Activated CD4-positive, alpha-beta T cell treated with anti-CD3 and anti-CD28 coated beads, Interleukin-2, Interleukin-6, amounts not matched to agents 100 ng/mL and 50 ng/mL, durations not matched to agents 16 hours and 8 hours (primary cell): ENCODE measurements at regions not wholly inside any gene's neighbourhood (a gene's known extent, or its start where the extent isn't known, plus 50 kb on each side); places are given as distances from the start of the nearest gene placed in this dataset.
"Not testable (repeated sequence)": the region's sequence is repeated elsewhere in the genome, so short reads cannot be mapped to it uniquely, and the experiment has no call there.

Source experiments
- DNase-seq: peaks from one replicate; pipeline ENCODE4 v3.0.0-alpha.2; 2020

DNA sequence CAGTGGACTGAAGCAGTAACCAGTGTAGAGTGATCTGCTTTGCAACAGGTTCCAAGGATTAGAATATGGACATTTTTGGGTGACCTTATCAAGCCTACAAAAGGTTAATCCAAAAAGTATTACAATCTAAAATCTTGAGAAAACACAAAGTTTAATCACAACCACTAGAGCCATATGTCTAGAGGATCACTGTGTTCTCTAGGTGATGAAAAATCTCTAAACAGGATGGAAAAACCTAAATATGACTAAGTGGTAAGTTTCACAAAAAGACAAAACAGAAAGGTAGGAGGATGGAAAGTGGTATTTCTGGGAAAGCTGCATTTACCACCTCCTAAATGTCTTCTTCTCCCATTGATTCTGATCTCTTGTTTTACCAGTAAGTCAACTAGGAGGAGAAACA lies 411.1 kb upstream of the CXADR start:
- DNase-seq = no peak

DNA sequence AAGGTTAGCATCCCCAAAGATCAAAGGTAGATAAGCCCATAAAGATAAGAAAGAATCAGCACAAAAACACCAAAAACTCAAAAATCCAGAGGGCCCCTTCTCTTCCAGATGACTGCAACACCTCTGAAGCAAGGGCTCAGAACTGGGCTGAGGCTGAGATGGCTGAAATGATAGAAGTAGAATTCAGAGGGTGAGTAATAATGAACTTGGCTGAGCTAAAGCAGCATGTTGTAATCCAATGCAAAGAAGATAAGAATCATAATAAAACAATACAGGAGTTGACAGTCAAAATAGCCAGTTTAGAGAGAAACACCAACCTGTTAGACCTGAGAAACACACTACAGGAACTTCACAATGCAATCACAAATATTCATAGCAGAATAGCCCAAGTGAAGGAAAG lies 406.9 kb upstream of the CXADR start:
- DNase-seq = no peak

DNA sequence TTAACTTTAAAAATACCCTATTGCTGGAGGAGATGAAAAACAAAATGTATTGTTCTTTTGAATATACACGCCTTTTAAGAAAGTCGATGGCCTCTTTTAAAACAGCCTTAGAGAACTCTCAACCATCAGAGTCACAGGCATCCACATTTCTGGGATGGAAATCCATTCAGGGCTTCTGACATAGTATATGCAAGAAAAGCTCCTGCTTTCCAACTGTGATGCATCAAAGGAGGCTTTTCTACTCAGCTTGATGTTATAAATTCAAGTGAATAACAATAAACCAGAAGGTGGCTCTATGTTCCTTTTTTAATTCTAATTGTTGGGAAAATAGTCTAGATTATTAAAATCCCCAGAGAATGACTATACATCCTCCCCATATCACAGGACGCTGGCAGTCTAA lies 398.8 kb upstream of the CXADR start:
- DNase-seq = no peak

DNA sequence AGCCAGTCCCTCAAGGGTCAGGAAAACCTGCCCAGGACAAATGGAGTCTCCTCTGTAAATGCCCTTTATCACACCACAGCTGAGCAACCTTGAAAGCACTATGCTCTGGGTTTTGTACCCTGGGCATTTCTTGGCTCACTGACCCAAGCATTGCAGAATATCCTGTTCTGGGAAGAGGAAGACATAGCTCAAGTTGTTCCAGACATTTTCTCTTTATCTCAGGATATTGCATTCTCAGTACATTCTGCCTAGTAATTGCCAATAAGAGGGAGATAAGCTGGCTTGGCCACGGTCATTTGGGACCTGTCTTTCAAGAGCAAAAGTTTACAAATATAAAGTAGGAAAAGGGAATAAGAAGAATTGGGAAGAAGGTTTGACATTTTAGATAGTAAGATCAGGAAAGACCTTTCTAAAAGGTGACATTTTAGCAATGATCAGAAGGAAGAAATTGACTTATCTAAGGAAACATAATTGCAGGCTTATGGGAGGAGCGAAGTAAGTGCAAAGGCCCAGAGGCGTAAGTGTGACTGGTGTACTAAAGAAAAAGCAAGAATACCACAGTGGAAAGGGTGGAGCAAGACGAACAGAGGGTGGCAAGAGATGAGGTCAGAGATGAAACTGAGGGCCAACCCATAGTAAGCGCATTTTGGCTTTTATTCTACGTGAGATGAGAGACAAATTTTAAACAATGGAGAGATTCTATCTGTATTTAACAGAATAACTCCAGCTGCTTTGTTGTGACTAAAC lies 394.0 kb upstream of the CXADR start:
- no peak for DNase-seq

DNA sequence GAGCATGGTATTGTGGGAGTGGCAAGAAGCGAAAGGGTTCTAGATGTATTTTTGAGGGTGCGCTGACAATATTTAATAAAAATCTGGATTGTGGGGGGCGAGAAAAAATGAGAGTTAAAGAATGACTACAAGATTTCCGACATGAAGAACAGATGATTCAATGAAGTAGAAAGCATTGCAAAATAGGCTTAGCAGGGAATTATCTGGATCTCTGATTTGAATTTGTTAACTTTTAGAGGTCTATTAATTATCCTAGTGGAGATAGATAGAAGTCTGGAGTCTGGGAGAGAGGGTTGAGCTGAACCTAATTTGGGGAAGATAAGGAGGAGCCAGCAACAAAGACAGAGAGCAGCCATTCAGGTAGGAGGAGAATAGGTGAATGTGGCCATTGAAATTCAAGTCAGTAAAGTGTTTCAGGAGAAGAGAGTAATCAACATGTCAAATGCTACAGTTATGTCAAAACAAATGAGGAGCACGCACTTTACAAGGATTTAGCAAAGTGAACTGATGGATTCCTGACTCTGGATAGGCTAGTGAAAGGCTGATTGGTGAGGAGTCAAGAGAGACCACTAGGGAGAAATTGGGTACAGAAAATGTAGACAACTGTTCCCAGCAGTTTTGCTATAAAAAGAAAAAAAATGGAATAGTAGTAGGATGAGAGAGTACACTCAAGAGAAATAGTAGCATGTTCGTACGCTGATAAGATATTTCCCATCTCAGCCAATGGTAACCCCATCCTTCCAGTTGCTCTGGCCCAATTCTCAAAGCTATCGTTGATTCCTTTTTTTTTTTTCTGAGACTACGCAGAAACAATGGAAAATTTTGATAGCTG lies 393.2 kb upstream of the CXADR start:
- DNase-seq = no peak

DNA sequence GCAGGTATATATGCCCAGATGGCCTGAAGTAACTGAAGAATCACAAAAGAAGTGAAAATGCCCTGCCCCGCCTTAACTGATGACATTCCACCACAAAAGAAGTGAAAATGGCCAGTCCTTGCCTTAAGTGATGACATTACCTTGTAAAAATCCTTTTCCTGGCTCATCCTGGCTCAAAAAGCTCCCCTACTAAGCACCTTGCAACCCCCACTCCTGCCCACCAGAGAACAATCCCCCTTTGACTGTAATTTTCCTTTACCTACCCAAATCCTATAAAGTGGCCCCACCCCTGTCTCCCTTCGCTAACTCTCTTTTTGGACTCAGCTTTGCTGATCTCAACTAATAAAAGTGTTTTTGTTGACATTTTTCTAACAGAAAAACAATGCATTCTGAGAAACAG lies 385.4 kb upstream of the CXADR start:
- DNase-seq = not testable (repeated sequence)

DNA sequence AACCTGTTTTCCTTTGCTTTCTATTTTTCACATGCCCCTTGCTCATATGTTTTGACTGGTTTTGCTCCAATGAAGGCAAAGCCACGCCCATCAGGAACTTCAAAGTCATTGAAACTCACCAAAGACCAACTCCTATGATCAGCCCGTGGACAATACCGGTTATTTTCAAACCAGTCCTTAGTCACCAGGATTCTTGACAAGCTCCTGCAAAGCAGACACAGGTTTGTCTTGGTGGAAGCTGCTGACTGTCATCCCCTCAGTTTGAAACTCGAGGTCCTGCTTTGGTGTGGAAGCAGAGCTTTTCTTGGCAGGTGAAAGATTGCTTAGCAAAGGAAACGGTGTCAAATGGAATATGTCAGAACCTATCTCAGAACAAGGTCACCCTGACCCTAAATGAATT lies 384.7 kb upstream of the CXADR start:
- no peak for DNase-seq

DNA sequence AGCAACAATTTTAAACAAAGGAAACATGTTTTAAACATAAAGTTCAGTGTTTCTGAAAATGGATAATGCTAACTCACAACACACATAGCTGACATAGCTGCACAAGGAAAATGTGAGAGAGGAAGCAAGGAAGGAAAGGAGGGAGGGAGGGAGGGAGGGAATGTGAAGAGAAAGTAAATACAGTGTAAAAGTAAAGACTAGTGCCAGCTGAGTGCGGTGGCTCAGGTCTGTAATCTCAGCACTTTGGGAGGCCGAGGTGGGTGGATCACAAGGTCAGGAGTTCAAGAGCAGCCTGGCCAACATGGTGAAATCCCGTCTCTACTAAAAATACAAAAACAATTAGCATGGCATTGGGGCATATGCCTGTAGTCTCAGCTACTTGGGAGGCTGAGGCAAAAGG lies 373.7 kb upstream of the CXADR start:
- not testable (repeated sequence) for DNase-seq

DNA sequence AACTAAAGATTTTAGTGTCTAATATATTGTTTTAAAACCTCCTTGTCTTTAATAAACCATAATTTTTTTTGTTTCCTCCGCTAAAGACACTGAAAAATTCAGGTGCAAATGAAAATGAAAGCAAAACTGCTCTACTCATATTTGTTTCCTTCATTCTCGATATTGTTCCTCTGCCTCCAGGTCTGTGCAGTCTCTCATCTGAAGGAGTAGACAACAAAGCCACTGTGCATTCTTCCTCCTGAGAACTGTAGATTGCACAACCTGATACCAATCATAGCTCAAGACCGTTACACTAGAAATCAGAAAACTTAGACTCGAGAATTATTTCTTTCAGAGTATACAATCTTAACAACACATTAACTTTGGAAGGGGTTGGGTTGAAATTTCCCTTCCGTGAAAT lies 373.1 kb upstream of the CXADR start:
- DNase-seq = peak; percentile 29

DNA sequence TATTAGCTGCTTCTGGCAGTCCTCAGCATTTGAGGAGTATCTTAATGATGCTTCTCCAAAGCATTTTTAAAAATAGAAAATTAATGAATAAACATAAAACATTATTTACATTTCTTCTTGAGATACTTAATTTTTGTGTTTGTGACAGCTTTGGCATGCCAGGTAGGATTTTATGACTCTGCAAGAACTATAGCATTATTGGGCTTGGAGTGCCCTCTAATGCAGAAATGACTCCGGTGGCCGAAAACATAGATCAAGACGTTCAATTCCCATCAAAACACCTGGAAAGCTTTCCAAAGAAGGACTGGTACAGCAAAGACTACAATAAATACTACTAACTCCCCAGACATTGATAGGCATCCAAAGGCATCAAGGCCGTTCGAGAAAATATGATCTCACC lies 366.4 kb upstream of the CXADR start:
- DNase-seq = no peak

DNA sequence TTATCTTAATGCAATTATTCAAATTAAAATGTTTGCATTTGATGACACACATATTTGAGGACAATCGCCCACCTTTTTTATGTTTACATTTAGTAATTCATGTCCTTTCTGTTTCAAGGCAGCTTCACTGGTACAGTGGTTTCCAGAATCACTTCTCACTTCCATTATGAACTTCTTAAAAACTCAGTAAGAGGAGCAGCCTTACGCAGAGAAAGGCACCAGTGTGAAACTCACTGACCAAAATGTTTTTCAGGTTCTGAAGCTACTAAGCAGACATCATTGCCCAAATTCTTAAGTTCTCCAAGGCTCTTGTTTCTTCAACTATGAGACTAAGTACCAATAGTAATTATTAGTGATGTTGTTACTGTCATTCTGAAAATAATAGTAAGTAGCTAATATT lies 353.1 kb upstream of the CXADR start:
- no peak for DNase-seq

DNA sequence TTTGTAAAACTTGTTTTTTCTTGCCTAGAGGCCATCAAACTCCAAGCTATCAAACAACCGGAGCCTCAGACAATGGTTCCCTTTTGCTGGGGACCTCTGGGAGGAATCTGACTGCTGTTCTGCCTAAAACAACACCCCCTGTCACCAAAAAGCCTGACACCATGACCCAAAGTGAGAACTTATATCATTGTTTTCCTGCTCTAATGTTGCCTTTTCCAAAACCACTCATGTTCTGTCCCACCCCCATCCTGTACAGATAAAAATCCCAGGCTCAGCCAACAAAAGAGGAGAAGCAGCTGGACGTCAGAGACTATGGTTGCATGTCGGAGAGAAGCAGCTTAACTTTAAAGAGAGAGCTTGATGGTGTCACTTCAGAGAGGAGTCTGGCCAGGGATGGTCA lies 327.2 kb upstream of the CXADR start:
- no peak for DNase-seq

DNA sequence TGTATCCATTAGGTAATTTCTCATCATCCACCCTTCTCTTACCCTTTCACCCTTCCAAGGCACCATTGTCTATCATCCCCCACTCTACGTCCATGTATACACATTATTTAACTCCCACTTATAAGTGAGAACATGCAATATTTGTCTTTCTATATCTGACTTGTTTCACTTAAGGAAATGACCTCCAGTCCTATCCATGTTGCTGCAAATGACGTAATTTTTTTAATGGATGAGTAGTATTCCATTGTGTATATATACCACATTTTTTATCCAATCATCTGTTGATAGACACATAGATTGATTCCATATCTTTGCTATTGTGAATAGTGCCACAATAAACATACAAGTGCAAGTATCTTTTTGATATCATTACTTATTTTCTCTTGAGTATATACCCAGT lies 322.9 kb upstream of the CXADR start:
- no peak for DNase-seq

DNA sequence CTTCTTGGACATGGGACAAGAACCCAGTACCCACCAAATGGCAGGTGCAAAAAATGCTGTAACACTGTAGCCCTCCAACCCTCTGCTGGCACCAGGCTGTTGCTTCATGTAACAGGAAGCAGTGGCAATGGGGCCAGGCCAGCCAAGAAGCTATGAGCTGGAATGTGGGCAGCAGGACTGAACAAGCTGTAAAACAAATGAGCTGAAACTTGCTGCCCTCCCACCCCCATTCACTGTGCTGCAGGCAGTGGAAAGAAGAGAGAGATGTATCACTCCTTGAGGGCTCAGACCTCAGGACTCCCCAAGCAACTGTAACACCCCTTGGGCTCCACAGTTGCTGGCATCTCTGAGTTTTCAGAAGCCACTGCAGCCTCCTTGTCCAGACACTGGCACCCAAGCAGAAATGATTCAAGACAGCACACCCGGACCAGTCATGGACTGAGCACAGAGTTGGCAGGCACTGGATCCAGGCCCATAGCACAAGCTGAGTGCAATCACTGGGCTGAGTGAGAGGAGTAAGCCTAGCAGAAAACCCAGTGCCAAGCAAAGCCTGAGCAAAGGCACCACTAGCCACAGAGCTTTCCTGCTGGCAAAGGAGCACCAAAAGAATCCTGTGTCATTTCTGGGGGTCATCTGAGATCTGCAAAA lies 321.4 kb upstream of the CXADR start:
- DNase-seq = no peak

DNA sequence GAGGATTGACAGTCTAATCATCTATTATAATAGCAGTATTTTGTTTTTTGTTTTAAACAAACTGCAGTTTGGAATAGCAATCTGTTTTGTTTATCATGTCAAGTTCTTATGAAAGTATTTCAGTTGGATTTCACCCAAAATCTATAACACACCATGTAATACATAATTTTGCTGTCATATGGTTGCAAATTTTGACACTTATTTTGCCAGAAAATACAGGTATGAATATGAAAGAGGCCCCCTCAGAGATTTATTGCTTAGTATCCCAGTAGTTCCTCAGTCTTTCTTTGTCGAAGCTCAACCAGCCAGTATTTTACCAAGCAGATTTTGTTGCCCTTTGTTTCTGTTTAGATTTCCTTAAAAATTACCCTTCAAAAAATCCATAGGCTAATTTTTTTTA lies 317.5 kb upstream of the CXADR start:
- no peak for DNase-seq

DNA sequence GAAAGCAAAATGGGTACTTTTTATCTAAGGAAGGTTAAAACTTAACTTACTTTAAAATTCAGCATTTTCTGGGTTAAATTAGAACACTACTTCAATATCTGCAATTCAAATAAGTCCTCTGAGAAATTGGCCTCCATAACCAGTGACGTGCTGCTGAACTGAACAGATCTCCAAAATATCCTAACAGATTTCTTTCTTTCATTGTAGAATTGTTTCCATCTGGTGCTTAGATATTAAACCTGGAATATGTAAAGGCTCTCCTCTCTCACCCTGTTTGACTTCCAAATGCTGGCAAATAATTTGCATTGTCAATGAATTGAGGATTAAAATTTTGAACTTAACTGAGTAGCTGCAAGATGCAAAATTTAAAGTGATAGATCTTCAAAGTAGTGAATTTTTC lies 316.9 kb upstream of the CXADR start:
- DNase-seq = no peak

DNA sequence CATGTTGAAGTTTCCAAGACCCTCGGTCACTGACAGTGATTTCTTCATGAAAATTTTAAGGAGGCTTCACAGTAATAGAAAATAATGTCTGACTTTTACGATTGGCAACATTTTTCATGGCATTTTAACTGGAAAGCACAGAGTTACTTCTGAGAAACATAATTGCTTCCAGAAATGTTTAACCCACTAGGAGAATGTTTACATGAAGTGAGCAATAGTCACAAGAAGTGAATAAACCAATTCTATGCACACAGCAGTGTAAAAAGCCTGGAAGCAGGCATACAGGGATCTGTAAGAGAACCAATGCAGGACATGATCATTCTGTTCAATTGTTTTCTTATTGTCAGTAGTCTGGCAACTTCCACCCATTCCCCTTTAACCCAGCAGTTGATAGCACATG lies 316.2 kb upstream of the CXADR start:
- DNase-seq = no peak

DNA sequence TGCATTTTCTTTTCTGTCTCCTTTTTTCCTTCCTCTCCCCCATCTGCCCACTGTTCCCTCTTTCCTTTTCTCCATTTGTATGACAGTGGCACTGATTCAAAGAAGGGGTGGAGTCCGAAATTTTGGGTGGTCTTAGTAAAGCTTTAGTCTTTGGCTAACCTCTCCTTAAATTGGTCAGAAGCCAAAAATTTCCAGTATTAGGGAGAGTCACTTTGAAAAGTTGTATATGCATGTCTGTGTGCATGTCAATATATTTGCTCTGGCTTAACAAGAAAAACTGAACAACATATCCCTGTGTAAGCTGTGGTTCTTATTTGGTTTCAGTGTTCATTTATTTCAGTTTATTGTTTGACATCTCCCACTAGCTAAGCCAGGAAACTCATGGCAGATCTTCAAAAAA lies 314.8 kb upstream of the CXADR start:
- no peak for DNase-seq

DNA sequence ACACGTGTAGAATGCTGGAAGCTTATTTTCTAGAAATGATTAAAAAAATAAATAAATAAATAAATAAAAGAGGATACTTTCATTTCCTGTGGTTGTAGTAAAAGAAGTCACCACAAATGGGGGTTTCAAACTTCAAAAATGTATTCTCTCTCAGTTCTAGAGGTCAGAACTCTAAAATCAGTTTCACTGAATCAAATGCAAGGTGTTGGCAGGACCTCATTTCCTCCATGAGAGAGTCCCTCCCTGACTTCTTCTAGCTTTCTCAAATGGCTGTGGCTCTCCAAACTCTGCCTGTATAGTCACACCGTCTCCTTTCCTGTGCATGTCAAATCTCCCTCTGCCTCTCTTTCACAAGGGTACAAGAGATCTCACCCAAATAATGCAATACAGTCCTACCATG lies 312.6 kb upstream of the CXADR start:
- DNase-seq = no peak

DNA sequence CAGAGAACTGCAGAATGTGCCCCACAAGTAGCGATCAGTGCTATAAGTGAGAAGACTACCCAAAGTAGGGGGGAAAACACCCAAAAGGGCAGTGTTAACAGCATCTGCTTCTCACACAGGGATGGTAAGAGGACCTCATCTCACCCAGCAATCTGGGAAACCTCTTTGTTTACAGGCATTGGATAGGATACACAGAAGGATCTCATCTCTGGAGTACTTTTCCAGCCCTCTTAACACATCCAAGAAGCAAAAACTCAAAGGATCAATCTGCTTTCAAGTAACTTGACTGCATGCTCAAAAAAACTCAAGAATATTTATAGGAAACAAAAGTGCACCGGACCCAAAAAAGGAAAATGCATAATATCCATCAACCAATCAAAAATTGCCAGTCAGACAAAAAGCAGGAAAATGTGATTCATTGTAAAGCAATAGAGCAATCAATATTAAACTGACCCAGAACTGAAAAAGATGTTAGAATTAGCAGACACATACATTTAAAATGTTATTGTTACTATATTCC lies 311.0 kb upstream of the CXADR start:
- no peak for DNase-seq

DNA sequence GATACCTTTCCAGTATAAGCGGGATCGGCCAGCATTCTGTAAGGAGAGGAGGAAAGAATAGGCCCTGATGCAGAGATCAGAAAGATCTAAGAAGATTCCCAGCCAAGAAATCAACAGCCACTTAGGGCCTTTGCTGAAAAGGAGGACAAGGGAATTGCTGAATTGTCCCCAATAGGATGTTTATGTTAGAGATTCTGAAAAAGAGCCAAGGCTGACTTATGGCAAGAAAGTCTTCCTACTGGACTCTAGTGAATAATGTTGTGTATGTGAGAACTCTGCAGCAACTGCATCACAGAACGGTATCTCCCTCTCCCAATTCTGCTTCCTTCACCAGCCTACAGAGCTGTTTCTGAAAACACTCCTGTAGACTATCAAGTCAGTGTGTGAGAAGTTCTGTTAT lies 298.0 kb upstream of the CXADR start:
- DNase-seq = no peak

DNA sequence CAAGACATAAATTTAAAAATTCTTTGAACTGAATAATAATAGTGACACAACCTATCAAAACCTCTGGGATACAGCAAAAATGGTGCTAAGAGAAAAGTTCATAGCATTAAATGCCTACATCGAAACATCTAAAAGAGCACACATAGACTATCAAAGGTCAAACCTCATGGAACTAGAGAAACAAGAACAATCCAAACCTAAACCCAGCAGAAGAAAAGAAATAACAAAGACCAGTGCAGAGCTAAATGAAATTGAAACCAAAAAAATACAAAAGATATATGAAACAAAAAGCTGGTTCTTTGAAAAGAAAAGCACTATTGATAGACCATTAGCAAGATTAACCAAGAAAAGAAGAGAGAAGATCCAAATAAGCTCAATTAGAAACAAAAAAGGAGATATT lies 293.8 kb upstream of the CXADR start:
- DNase-seq = not testable (repeated sequence)

DNA sequence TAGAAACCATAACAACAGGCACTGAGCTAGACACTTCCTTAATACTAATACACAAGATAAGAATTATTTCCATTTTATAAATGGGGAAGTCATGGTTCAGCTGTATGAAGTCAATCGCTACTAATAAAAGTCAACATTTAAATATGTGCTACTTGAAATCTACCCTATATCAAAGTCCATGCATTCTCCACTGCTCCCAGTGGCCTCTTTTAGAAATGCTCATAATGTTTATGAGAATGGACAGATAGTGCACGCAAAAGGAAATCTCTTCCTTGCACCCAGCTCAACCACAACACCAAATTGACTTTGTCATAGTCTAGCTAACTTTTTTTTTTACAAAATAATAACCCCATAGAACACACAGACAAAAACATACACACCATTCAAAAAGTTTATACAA lies 281.7 kb upstream of the CXADR start:
- no peak for DNase-seq

DNA sequence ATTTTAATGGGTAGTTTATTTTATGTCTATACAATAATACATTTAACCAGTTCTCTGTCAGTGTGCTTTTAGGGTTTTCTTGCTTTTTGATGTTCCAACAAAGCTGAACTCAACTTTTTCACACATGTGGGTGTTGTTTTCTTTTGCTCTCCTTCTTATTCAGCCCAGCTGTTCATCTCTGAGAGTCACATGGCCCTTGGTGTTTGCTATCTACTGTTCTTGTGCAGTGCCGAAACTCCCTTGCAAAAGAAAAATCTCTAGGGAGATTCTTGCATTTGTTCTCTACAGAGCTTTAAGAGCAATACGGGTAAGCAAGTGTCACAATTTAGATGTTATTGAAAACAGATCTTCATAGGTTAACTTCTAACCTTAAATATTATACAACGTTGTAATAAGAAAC lies 281.1 kb upstream of the CXADR start:
- DNase-seq = no peak
